ENCODE measurements at regions not wholly inside any gene's neighbourhood (a gene's known extent, or its start where the extent isn't known, plus 50 kb on each side); places are given as distances from the start of the nearest gene placed in this dataset.
A peak's percentile ranks its signal among the peaks of the same experiment; 100 is the strongest.

DNA sequence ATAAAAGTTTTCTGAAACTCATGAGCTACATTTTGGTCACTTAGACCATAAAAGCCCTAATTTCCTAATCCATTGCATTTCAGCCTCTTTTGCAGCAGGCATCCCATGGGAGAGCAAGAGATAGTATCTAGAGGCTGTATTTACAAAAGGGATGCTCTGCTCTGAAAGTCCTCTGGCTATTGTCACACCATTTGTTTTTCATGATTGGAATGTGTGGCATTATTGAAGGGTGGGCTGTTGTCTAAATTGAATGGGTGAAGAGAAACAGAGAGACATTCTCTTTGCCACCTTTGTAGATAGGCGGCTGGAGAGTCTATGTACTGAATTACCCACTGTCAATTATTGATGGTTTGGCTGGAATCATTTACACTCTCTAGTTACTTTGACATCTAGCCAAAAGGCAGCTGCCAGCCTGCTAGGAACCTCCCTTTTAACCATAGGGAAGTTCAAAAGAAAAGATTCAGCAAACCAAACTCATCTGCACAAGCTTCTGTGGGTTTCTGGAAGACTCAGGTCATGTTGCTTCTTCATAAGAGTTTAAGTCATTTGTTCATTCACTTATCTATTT, 89.8 kb upstream of the RARB start:
- TF ChIP-seq GATA2 (IDR thresholded peaks at IDR 0.05; ENCODE audit: low read depth, low read length) (peak; percentile 93), GATA3 (IDR thresholded peaks at IDR 0.05; ENCODE audit: low read depth, low read length) (peak; percentile 90)
